ENCODE measurements at regions not wholly inside any gene's neighbourhood (a gene's known extent, or its start where the extent isn't known, plus 50 kb on each side); places are given as distances from the start of the nearest gene placed in this dataset.

- DNase-seq (ENCODE audit: insufficient read length, low spot score, missing footprints), result no peak
- Histone ChIP-seq H3K4me3 (ENCODE audit: insufficient read depth, low read length) (no peak overlapping the region), H3K79me2 (ENCODE audit: insufficient read depth, low read length) (no peaks in the 10 kb centered on the region), H3K36me3 (ENCODE audit: insufficient read depth, low read length) (no peaks in the 10 kb centered on the region), H3K4me1 (ENCODE audit: insufficient read depth, low read length) (no peaks in the 10 kb centered on the region), H3K4me2 (ENCODE audit: insufficient read depth, low read length) (no peak overlapping the region), H3K9me3 (ENCODE audit: low read depth, low read length) (no peaks in the 10 kb centered on the region), H3K27ac (ENCODE audit: low read depth, low read length) (no peak overlapping the region), H2AFZ (ENCODE audit: low read length) (no peak overlapping the region), H4K20me1 (ENCODE audit: insufficient read depth, low read length) (no peaks in the 10 kb centered on the region), H3K27me3 (ENCODE audit: insufficient read depth, low read length) (no peaks in the 10 kb centered on the region)
- no peak for TF ChIP-seq CTCF (IDR thresholded peaks at IDR 0.05; ENCODE audit: extremely low read depth, low read depth, low read length)
Observed at GRCh38 chr1:83027511-83027910, 971.4 kb downstream of the TTLL7 start.

- H2AFZ ChIP-seq (ENCODE audit: low read length), result no peak overlapping the region
- H3K79me2 ChIP-seq (ENCODE audit: insufficient read depth, low read length), result no peaks in the 10 kb centered on the region
- no peaks in the 10 kb centered on the region for H3K9me3 ChIP-seq (ENCODE audit: low read depth, low read length)
- TF ChIP-seq CTCF (IDR thresholded peaks at IDR 0.05; ENCODE audit: extremely low read depth, low read depth, low read length), result no peak
- H3K36me3 ChIP-seq (ENCODE audit: insufficient read depth, low read length), result no peaks in the 10 kb centered on the region
- no peaks in the 10 kb centered on the region for H3K4me1 ChIP-seq (ENCODE audit: insufficient read depth, low read length)
- H3K27me3 ChIP-seq (ENCODE audit: insufficient read depth, low read length), result no peaks in the 10 kb centered on the region
- H3K4me2 ChIP-seq (ENCODE audit: insufficient read depth, low read length), result no peak overlapping the region
- DNase-seq (ENCODE audit: insufficient read length, low spot score, missing footprints), result no peak
- no peak overlapping the region for H3K4me3 ChIP-seq (ENCODE audit: insufficient read depth, low read length)
- H4K20me1 ChIP-seq (ENCODE audit: insufficient read depth, low read length), result no peaks in the 10 kb centered on the region
- no peak overlapping the region for H3K27ac ChIP-seq (ENCODE audit: low read depth, low read length)
Observed at GRCh38 chr1:83026745-83027144, 972.2 kb downstream of the TTLL7 start.

GRCh38 chr1:83024251-83024767 lies 974.6 kb downstream of the TTLL7 start:
- Histone ChIP-seq H3K27me3 (ENCODE audit: insufficient read depth, low read length) (no peaks in the 10 kb centered on the region), H3K79me2 (ENCODE audit: insufficient read depth, low read length) (no peaks in the 10 kb centered on the region), H3K4me2 (ENCODE audit: insufficient read depth, low read length) (no peak overlapping the region), H3K27ac (ENCODE audit: low read depth, low read length) (no peak overlapping the region), H2AFZ (ENCODE audit: low read length) (no peak overlapping the region), H3K4me1 (ENCODE audit: insufficient read depth, low read length) (no peaks in the 10 kb centered on the region), H4K20me1 (ENCODE audit: insufficient read depth, low read length) (no peaks in the 10 kb centered on the region), H3K9me3 (ENCODE audit: low read depth, low read length) (peaks cover 2% of the 10 kb centered on the region), H3K36me3 (ENCODE audit: insufficient read depth, low read length) (no peaks in the 10 kb centered on the region), H3K4me3 (ENCODE audit: insufficient read depth, low read length) (no peak overlapping the region)
- no peak for TF ChIP-seq CTCF (IDR thresholded peaks at IDR 0.05; ENCODE audit: extremely low read depth, low read depth, low read length)
- no peak for DNase-seq (ENCODE audit: insufficient read length, low spot score, missing footprints)

GRCh38 chr1:83023212-83023611 lies 975.7 kb downstream of the TTLL7 start:
- H2AFZ ChIP-seq (ENCODE audit: low read length), result no peak overlapping the region
- DNase-seq (ENCODE audit: insufficient read length, low spot score, missing footprints), result no peak
- no peak for TF ChIP-seq CTCF (IDR thresholded peaks at IDR 0.05; ENCODE audit: extremely low read depth, low read depth, low read length)
- H3K27me3 ChIP-seq (ENCODE audit: insufficient read depth, low read length), result no peaks in the 10 kb centered on the region
- H3K9me3 ChIP-seq (ENCODE audit: low read depth, low read length), result peaks cover 2% of the 10 kb centered on the region
- no peak overlapping the region for H3K4me3 ChIP-seq (ENCODE audit: insufficient read depth, low read length)
- no peaks in the 10 kb centered on the region for H3K79me2 ChIP-seq (ENCODE audit: insufficient read depth, low read length)
- no peaks in the 10 kb centered on the region for H3K36me3 ChIP-seq (ENCODE audit: insufficient read depth, low read length)
- no peaks in the 10 kb centered on the region for H4K20me1 ChIP-seq (ENCODE audit: insufficient read depth, low read length)
- no peaks in the 10 kb centered on the region for H3K4me1 ChIP-seq (ENCODE audit: insufficient read depth, low read length)
- no peak overlapping the region for H3K4me2 ChIP-seq (ENCODE audit: insufficient read depth, low read length)
- no peak overlapping the region for H3K27ac ChIP-seq (ENCODE audit: low read depth, low read length)
